ENCODE measurements at regions not wholly inside any gene's neighbourhood (a gene's known extent, or its start where the extent isn't known, plus 50 kb on each side); places are given as distances from the start of the nearest gene placed in this dataset.

- BruUV-seq (replicated peaks): no TSS peak
- no peaks in the 10 kb centered on the region for H3K9me1 ChIP-seq (replicated peaks; ENCODE audit: control insufficient read depth, extremely low read depth, insufficient read depth, low read length)
- ChIA-PET CTCF (no interaction called here), POLR2A (no interaction called here)
- H3K27ac ChIP-seq (ENCODE audit: insufficient read depth, low read depth, low read length): no peak overlapping the region
- FAIRE-seq (no peak), DNase-seq (ENCODE audit: low read depth, low spot score) (no peak)
- dilution Hi-C loops (cut with MboI; ENCODE audit: extremely low pct_ligation_motif_present, low sequenced_read_pairs) (no loop called here), intact Hi-C loops (cut with micrococcal nuclease) (no loop called here)
- no peak overlapping the region for H3K4me3 ChIP-seq (replicated peaks in 1 of 3; ENCODE audit: insufficient read depth in 1 of 3, low read depth in 1 of 3, low read length in 3 of 3)
- H2AFZ ChIP-seq (ENCODE audit: low read depth, low read length): no peak overlapping the region
- no peak overlapping the region for H3K9ac ChIP-seq (replicated peaks; ENCODE audit: extremely low read depth, insufficient read depth, low read length)
- no peaks in the 10 kb centered on the region for H3K79me2 ChIP-seq (ENCODE audit: control insufficient read depth, insufficient read depth, low read length)
- H3K27me3 ChIP-seq (ENCODE audit: control insufficient read depth in 2 of 2, insufficient read depth in 2 of 2, low read length in 2 of 2): no peaks in the 10 kb centered on the region
- H3K4me1 ChIP-seq (ENCODE audit: control insufficient read depth, extremely low read depth, insufficient read depth, low read length): no peaks in the 10 kb centered on the region
- H3K9me3 ChIP-seq (replicated peaks; ENCODE audit: control insufficient read depth, insufficient read depth, low read length): peaks cover 2% of the 10 kb centered on the region
- H3K4me2 ChIP-seq (ENCODE audit: insufficient read depth, low read length): no peak overlapping the region
- H4K20me1 ChIP-seq (replicated peaks; ENCODE audit: control insufficient read depth, extremely low read depth, insufficient read depth, low read length): no peaks in the 10 kb centered on the region
- H3K36me3 ChIP-seq (ENCODE audit: control insufficient read depth in 2 of 2, extremely low read depth in 1 of 2, insufficient read depth in 2 of 2, low read length in 2 of 2): no peaks in the 10 kb centered on the region
- TF ChIP-seq GATA2 (IDR thresholded peaks at IDR 0.05; ENCODE audit: insufficient read depth, insufficient read length, low read depth, low read length): no peak
- TF ChIP-seq JUN (IDR thresholded peaks at IDR 0.05; ENCODE audit: borderline replicate concordance, insufficient read depth, insufficient read length, low read depth): no peak
- TF ChIP-seq MYC (IDR thresholded peaks at IDR 0.05; ENCODE audit: low read depth, low read length): no peak
- no peak for TF ChIP-seq POLR2A (IDR thresholded peaks at IDR 0.05; ENCODE audit: low read depth, low read length)
- TF ChIP-seq POLR2AphosphoS5 (IDR thresholded peaks at IDR 0.05; ENCODE audit: insufficient read depth, low read depth, low read length): no peak
- no peak for TF ChIP-seq CTCF (IDR thresholded peaks at IDR 0.05; ENCODE audit: extremely low read depth in 1 of 2, insufficient read depth in 1 of 2, low read depth in 1 of 2, low read length in 2 of 2)
- TF ChIP-seq MAX (IDR thresholded peaks at IDR 0.05; ENCODE audit: insufficient read depth, insufficient read length): no peak
- TF ChIP-seq EZH2 (IDR thresholded peaks at IDR 0.05; ENCODE audit: borderline replicate concordance, low read depth, low read length, severe bottlenecking): no peak
- no peak for TF ChIP-seq FOS (IDR thresholded peaks at IDR 0.05; ENCODE audit: borderline replicate concordance, insufficient read depth, low read length)
These were observed 1267.9 kb downstream of the AMY1C start for GRCh38 chr1:105017587-105017986.

Measured in endothelial cell of umbilical vein (primary cell).